Spleen (tissue), 7 donors: ENCODE measurements at regions not wholly inside any gene's neighbourhood (a gene's known extent, or its start where the extent isn't known, plus 50 kb on each side); places are given as distances from the start of the nearest gene placed in this dataset.

Experiments used
- POLR2A ChIP-seq, 3 donors: fragments of 450-650 bp; IDR thresholded peaks; one replicate each; pipeline ENCODE4 v1.5.1; 2017; ENCODE audit warnings: antibody characterized with exemption in 3 of 3, mild to moderate bottlenecking in 1 of 3
- POLR2AphosphoS5 ChIP-seq, 3 donors: sonication (generic); formaldehyde crosslinking; IDR thresholded peaks; one replicate each; pipeline ENCODE4 v1.5.1; 2017; ENCODE audit warnings: antibody characterized with exemption in 3 of 3
- TF ChIP-seq, protein P1 (sequence below), 11 experiments: fragments of 200-600 bp in 7 of 11; fragments of 450-650 bp in 4 of 11; sonication (generic) in 4 of 11; IDR thresholded peaks in 8 of 11; conservative IDR thresholded peaks in 3 of 11; 1 replicate in 7 of 11; 2 replicates in 4 of 11; pipeline versions ENCODE4 v1.4.0 to v1.8.0; 2016 to 2021; ENCODE audit warnings: antibody characterized with exemption in 11 of 11, inconsistent platforms in 4 of 11, mild to moderate bottlenecking in 1 of 11
- donor health status: DM: no; HTN: no; CAD: no; lungs with moderate emphysema.
- donor health status: DM: no; HTN: no; CAD: no.
- donor health status: DM: no; HTN: no; CAD: no.

DNA sequence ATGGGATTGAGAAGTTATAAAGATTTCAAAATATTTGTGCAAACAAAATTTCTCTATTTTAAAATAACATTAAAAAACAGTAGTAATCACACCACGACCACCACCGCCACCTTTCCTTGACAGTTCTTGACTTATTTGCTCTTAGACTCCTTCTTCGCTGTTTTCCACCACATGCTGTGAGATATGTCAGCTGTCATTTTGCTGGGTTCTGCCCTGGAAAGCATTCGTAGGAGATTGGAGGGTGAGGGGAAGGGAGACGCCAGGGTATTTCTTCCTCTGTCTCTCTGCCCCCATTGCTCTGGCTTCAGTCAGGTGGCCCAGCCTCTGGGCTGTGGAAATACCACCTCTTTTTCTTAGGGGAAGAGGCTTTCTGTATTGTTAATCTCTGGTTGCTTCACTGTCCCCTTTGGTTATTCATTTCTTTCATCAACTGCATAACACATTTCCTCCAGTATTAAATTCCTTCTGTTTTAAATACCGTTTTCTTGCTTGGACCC is 186.2 kb downstream of the NEDD1 start:
- TF ChIP-seq, protein P1, sequence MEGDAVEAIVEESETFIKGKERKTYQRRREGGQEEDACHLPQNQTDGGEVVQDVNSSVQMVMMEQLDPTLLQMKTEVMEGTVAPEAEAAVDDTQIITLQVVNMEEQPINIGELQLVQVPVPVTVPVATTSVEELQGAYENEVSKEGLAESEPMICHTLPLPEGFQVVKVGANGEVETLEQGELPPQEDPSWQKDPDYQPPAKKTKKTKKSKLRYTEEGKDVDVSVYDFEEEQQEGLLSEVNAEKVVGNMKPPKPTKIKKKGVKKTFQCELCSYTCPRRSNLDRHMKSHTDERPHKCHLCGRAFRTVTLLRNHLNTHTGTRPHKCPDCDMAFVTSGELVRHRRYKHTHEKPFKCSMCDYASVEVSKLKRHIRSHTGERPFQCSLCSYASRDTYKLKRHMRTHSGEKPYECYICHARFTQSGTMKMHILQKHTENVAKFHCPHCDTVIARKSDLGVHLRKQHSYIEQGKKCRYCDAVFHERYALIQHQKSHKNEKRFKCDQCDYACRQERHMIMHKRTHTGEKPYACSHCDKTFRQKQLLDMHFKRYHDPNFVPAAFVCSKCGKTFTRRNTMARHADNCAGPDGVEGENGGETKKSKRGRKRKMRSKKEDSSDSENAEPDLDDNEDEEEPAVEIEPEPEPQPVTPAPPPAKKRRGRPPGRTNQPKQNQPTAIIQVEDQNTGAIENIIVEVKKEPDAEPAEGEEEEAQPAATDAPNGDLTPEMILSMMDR (IDR thresholded peaks at IDR 0.05 in 8 of 11, conservative IDR thresholded peaks at IDR 0.05 in 3 of 11), result no peak
- no peak for TF ChIP-seq POLR2AphosphoS5 (IDR thresholded peaks at IDR 0.05)
- no peak for TF ChIP-seq POLR2A (IDR thresholded peaks at IDR 0.05)
